Neuron (in vitro differentiated cells): ENCODE measurements at regions not wholly inside any gene's neighbourhood (a gene's known extent, or its start where the extent isn't known, plus 50 kb on each side); places are given as distances from the start of the nearest gene placed in this dataset.

Source experiments
- H2AFZ ChIP-seq: one replicate; pipeline ENCODE4 v1.6.1; 2013; ENCODE audit warnings: low read depth, mild to moderate bottlenecking, inconsistent platforms, low read length, moderate library complexity
- H3K27me3 ChIP-seq: one replicate; pipeline ENCODE4 v1.6.1; 2013; ENCODE audit warnings: low read length; ENCODE audit not compliant: insufficient read depth
- H3K36me3 ChIP-seq: one replicate; pipeline ENCODE4 v1.6.1; 2013; ENCODE audit warnings: low read length; ENCODE audit not compliant: insufficient read depth
- H3K4me1 ChIP-seq: one replicate; pipeline ENCODE4 v1.6.1; 2013; ENCODE audit warnings: low read length; ENCODE audit not compliant: insufficient read depth
- H3K4me3 ChIP-seq: 2 replicates; pipeline ENCODE4 v1.5.1; 2013; ENCODE audit warnings: mild to moderate bottlenecking, low read length, moderate library complexity
- H3K9me3 ChIP-seq: one replicate; pipeline ENCODE4 v1.6.1; 2013; ENCODE audit warnings: low read length

GRCh38 chr1:201646411-201647022 lies 107.6 kb downstream of the NAV1 start:
- Histone ChIP-seq H3K27me3 (no peaks in the 10 kb centered on the region), H3K4me1 (peaks cover 19% of the 10 kb centered on the region), H2AFZ (no peak overlapping the region), H3K9me3 (no peaks in the 10 kb centered on the region), H3K4me3 (no peak overlapping the region), H3K36me3 (no peaks in the 10 kb centered on the region)

- Histone ChIP-seq H3K4me1 (peaks cover 25% of the 10 kb centered on the region), H3K9me3 (no peaks in the 10 kb centered on the region), H3K4me3 (peak overlapping the region; percentile 63), H3K27me3 (no peaks in the 10 kb centered on the region), H2AFZ (no peak overlapping the region), H3K36me3 (no peaks in the 10 kb centered on the region)
Observed at GRCh38 chr1:201647094-201647493, 108.2 kb downstream of the NAV1 start.

GRCh38 chr1:201647722-201648065 lies 108.8 kb downstream of the NAV1 start:
- no peaks in the 10 kb centered on the region for H3K27me3 ChIP-seq
- no peaks in the 10 kb centered on the region for H3K36me3 ChIP-seq
- peak overlapping the region; percentile 20 for H2AFZ ChIP-seq
- no peaks in the 10 kb centered on the region for H3K9me3 ChIP-seq
- peak overlapping the region; percentile 63 for H3K4me3 ChIP-seq
- peaks cover 31% of the 10 kb centered on the region for H3K4me1 ChIP-seq

GRCh38 chr1:201648066-201648906 lies 109.4 kb downstream of the NAV1 start:
- H3K27me3 ChIP-seq: no peaks in the 10 kb centered on the region
- peak overlapping the region; percentile 72 for H2AFZ ChIP-seq
- H3K4me3 ChIP-seq: peak overlapping the region; percentile 63
- H3K9me3 ChIP-seq: no peaks in the 10 kb centered on the region
- no peaks in the 10 kb centered on the region for H3K36me3 ChIP-seq
- peaks cover 36% of the 10 kb centered on the region for H3K4me1 ChIP-seq

- Histone ChIP-seq H3K27me3 (no peaks in the 10 kb centered on the region), H3K36me3 (no peaks in the 10 kb centered on the region), H3K9me3 (no peaks in the 10 kb centered on the region), H3K4me1 (peaks cover 45% of the 10 kb centered on the region), H3K4me3 (peak overlapping the region; percentile 63), H2AFZ (peak overlapping the region; percentile 72)
Observed at GRCh38 chr1:201648907-201649721, 110.2 kb downstream of the NAV1 start.

GRCh38 chr1:201649761-201650622 lies 111.1 kb downstream of the NAV1 start:
- H3K4me1 ChIP-seq: peaks cover 47% of the 10 kb centered on the region
- no peaks in the 10 kb centered on the region for H3K27me3 ChIP-seq
- H3K36me3 ChIP-seq: peaks cover 2% of the 10 kb centered on the region
- H3K4me3 ChIP-seq: peak overlapping the region; percentile 63
- H3K9me3 ChIP-seq: no peaks in the 10 kb centered on the region
- H2AFZ ChIP-seq: peak overlapping the region; percentile 51

GRCh38 chr1:201650623-201650933 lies 111.7 kb downstream of the NAV1 start:
- Histone ChIP-seq H3K36me3 (peaks cover 2% of the 10 kb centered on the region), H3K27me3 (no peaks in the 10 kb centered on the region), H3K4me1 (peaks cover 47% of the 10 kb centered on the region), H2AFZ (peak overlapping the region; percentile 51), H3K9me3 (no peaks in the 10 kb centered on the region), H3K4me3 (peak overlapping the region; percentile 63)

- Histone ChIP-seq H2AFZ (no peak overlapping the region), H3K4me3 (no peak overlapping the region), H3K27me3 (no peaks in the 10 kb centered on the region), H3K36me3 (peaks cover 2% of the 10 kb centered on the region), H3K9me3 (no peaks in the 10 kb centered on the region), H3K4me1 (peaks cover 46% of the 10 kb centered on the region)
Observed at GRCh38 chr1:201652181-201652580, 113.3 kb downstream of the NAV1 start.

- peaks cover 39% of the 10 kb centered on the region for H3K4me1 ChIP-seq
- H3K27me3 ChIP-seq: no peaks in the 10 kb centered on the region
- no peaks in the 10 kb centered on the region for H3K9me3 ChIP-seq
- H3K4me3 ChIP-seq: no peak overlapping the region
- H2AFZ ChIP-seq: no peak overlapping the region
- peaks cover 2% of the 10 kb centered on the region for H3K36me3 ChIP-seq
Observed at GRCh38 chr1:201653233-201653632, 114.3 kb downstream of the NAV1 start.

- H3K4me3 ChIP-seq: no peak overlapping the region
- no peaks in the 10 kb centered on the region for H3K27me3 ChIP-seq
- H3K36me3 ChIP-seq: peaks cover 2% of the 10 kb centered on the region
- no peak overlapping the region for H2AFZ ChIP-seq
- peaks cover 39% of the 10 kb centered on the region for H3K4me1 ChIP-seq
- no peaks in the 10 kb centered on the region for H3K9me3 ChIP-seq
Observed at GRCh38 chr1:201653883-201654282, 115.0 kb downstream of the NAV1 start.

GRCh38 chr1:201655243-201655642 lies 116.3 kb downstream of the NAV1 start:
- Histone ChIP-seq H3K36me3 (peaks cover 2% of the 10 kb centered on the region), H3K9me3 (no peaks in the 10 kb centered on the region), H3K4me1 (peaks cover 39% of the 10 kb centered on the region), H3K27me3 (no peaks in the 10 kb centered on the region), H3K4me3 (no peak overlapping the region), H2AFZ (no peak overlapping the region)

GRCh38 chr1:201655910-201656309 lies 117.0 kb downstream of the NAV1 start:
- H3K27me3 ChIP-seq: no peaks in the 10 kb centered on the region
- H3K36me3 ChIP-seq: peaks cover 2% of the 10 kb centered on the region
- H3K4me1 ChIP-seq: peaks cover 35% of the 10 kb centered on the region
- no peaks in the 10 kb centered on the region for H3K9me3 ChIP-seq
- no peak overlapping the region for H2AFZ ChIP-seq
- no peak overlapping the region for H3K4me3 ChIP-seq
